T-helper 17 cell (primary cell): ENCODE measurements at regions not wholly inside any gene's neighbourhood (a gene's known extent, or its start where the extent isn't known, plus 50 kb on each side); places are given as distances from the start of the nearest gene placed in this dataset.
"Not testable (repeated sequence)": the region's sequence is repeated elsewhere in the genome, so short reads cannot be mapped to it uniquely, and the experiment has no call there.

Source experiments
- ATAC-seq: fragments of 150-1000 bp; cut with Tn5 transposase; 2 replicates; pipeline ENCODE4 v1.10.0; 2021; ENCODE audit warnings: mild to moderate bottlenecking, moderate library complexity
- DNase-seq, 3 donors: peaks; one replicate each; pipeline versions ENCODE4 v3.0.0 to v3.0.0-alpha.2; 2020 to 2021
- H3K9me3 ChIP-seq: one replicate; pipeline ENCODE4 v1.7.0; 2013; ENCODE audit warnings: low read length, mild to moderate bottlenecking; ENCODE audit not compliant: control insufficient read depth, poor library complexity, severe bottlenecking
- H3K27ac Mint-ChIP-seq: one replicate; pipeline ENCODE4 v1.8.0; 2022; ENCODE audit warnings: mild to moderate bottlenecking, moderate library complexity, mixed read lengths
- H3K27me3 Mint-ChIP-seq: one replicate; pipeline ENCODE4 v1.8.0; 2022; ENCODE audit warnings: mixed read lengths
- H3K36me3 Mint-ChIP-seq: one replicate; pipeline ENCODE4 v1.8.0; 2022; ENCODE audit warnings: low read depth, mixed read lengths
- H3K4me1 Mint-ChIP-seq: one replicate; pipeline ENCODE4 v1.8.0; 2022; ENCODE audit warnings: mild to moderate bottlenecking, mixed read lengths
- H3K4me3 Mint-ChIP-seq: one replicate; pipeline ENCODE4 v1.8.0; 2022; ENCODE audit warnings: mild to moderate bottlenecking, moderate library complexity, mixed read lengths

DNA sequence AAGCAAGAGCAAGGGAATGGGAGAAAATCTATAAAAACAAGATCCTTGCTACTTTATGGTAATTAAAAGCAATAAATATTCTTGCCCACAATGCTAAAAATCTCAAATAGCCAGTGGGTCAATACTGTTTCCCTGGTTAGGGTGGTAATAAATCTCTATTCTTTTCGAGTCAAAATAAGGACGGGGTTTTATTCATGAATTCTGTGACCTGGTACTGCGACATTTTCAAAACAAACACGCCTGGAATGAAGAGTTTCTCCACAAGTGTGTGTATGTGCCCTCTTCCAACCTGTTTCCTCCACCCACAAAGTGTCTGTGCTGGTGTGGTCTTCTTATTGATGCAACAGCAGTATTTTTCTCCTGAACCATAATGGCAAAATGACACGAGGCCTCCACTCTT lies 358.8 kb upstream of the BRINP1 start:
- Mint-ChIP-seq H3K4me1 (no peaks in the 10 kb centered on the region), H3K27ac (no peak overlapping the region), H3K36me3 (no peaks in the 10 kb centered on the region), H3K4me3 (no peak overlapping the region), H3K27me3 (no peaks in the 10 kb centered on the region)
- ATAC-seq (no peak), DNase-seq (no peak)
- H3K9me3 ChIP-seq: no peaks in the 10 kb centered on the region

GRCh38 chr9:119726035-119726434 lies 356.8 kb upstream of the BRINP1 start:
- ATAC-seq: no peak
- no peaks in the 10 kb centered on the region for H3K9me3 ChIP-seq
- no peaks in the 10 kb centered on the region for H3K27me3 Mint-ChIP-seq
- H3K4me1 Mint-ChIP-seq: no peaks in the 10 kb centered on the region
- H3K4me3 Mint-ChIP-seq: no peak overlapping the region
- no peaks in the 10 kb centered on the region for H3K36me3 Mint-ChIP-seq
- H3K27ac Mint-ChIP-seq: no peak overlapping the region
- DNase-seq: no peak

DNA sequence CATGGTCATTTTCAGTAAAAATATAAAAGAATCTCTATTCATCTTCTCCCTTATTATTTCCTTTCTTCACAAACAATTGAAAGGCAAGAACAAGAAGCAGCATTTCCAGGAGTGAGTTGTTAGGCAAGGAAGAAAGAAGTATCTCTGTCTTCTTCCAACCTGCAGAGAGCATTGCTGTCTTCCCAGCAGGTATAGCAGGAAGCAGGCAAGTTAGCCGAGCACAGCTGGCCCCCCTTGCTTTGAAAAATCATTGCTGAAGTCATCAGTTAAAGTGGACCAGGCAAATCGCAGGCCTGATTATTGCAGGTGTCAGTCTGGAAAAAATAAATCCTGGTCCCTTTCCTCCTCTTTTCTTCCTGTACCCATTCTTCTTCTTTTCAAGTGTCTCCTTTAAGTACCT lies 353.1 kb upstream of the BRINP1 start:
- H3K4me1 Mint-ChIP-seq: no peaks in the 10 kb centered on the region
- H3K4me3 Mint-ChIP-seq: no peak overlapping the region
- H3K9me3 ChIP-seq: no peaks in the 10 kb centered on the region
- ATAC-seq (no peak), DNase-seq (no peak)
- H3K27me3 Mint-ChIP-seq: no peaks in the 10 kb centered on the region
- H3K27ac Mint-ChIP-seq: no peak overlapping the region
- H3K36me3 Mint-ChIP-seq: no peaks in the 10 kb centered on the region

GRCh38 chr9:119712325-119712724 lies 343.1 kb upstream of the BRINP1 start:
- H3K4me1 Mint-ChIP-seq: no peaks in the 10 kb centered on the region
- no peaks in the 10 kb centered on the region for H3K9me3 ChIP-seq
- no peak overlapping the region for H3K4me3 Mint-ChIP-seq
- no peaks in the 10 kb centered on the region for H3K36me3 Mint-ChIP-seq
- H3K27me3 Mint-ChIP-seq: no peaks in the 10 kb centered on the region
- no peak overlapping the region for H3K27ac Mint-ChIP-seq
- ATAC-seq: no peak
- no peak for DNase-seq

GRCh38 chr9:119709431-119709830 lies 340.2 kb upstream of the BRINP1 start:
- Mint-ChIP-seq H3K4me3 (no peak overlapping the region), H3K27me3 (no peaks in the 10 kb centered on the region), H3K27ac (no peak overlapping the region), H3K4me1 (no peaks in the 10 kb centered on the region), H3K36me3 (no peaks in the 10 kb centered on the region)
- no peak for DNase-seq
- ATAC-seq: no peak
- H3K9me3 ChIP-seq: no peaks in the 10 kb centered on the region

GRCh38 chr9:119707228-119707845 lies 338.1 kb upstream of the BRINP1 start:
- no peak overlapping the region for H3K27ac Mint-ChIP-seq
- H3K36me3 Mint-ChIP-seq: no peaks in the 10 kb centered on the region
- DNase-seq (no peak), ATAC-seq (no peak)
- H3K9me3 ChIP-seq: no peaks in the 10 kb centered on the region
- H3K4me1 Mint-ChIP-seq: no peaks in the 10 kb centered on the region
- H3K27me3 Mint-ChIP-seq: no peaks in the 10 kb centered on the region
- no peak overlapping the region for H3K4me3 Mint-ChIP-seq

GRCh38 chr9:119701651-119702050 lies 332.4 kb upstream of the BRINP1 start:
- no peaks in the 10 kb centered on the region for H3K9me3 ChIP-seq
- Mint-ChIP-seq H3K27me3 (no peaks in the 10 kb centered on the region), H3K4me3 (no peak overlapping the region), H3K36me3 (no peaks in the 10 kb centered on the region), H3K27ac (no peak overlapping the region), H3K4me1 (no peaks in the 10 kb centered on the region)
- DNase-seq (no peak), ATAC-seq (no peak)

- DNase-seq: no peak
- Mint-ChIP-seq H3K36me3 (no peaks in the 10 kb centered on the region), H3K4me1 (no peaks in the 10 kb centered on the region), H3K4me3 (no peak overlapping the region), H3K27me3 (no peaks in the 10 kb centered on the region), H3K27ac (no peak overlapping the region)
- H3K9me3 ChIP-seq: no peaks in the 10 kb centered on the region
- no peak for ATAC-seq
Measured at GRCh38 chr9:119698535-119698934, 329.3 kb upstream of the BRINP1 start.

- DNase-seq (no peak), ATAC-seq (no peak)
- H3K27ac Mint-ChIP-seq: no peak overlapping the region
- H3K9me3 ChIP-seq: no peaks in the 10 kb centered on the region
- H3K36me3 Mint-ChIP-seq: no peaks in the 10 kb centered on the region
- no peaks in the 10 kb centered on the region for H3K27me3 Mint-ChIP-seq
- H3K4me3 Mint-ChIP-seq: no peak overlapping the region
- no peaks in the 10 kb centered on the region for H3K4me1 Mint-ChIP-seq
Measured at GRCh38 chr9:119697996-119698395, 328.8 kb upstream of the BRINP1 start.

GRCh38 chr9:119689879-119690278 lies 320.6 kb upstream of the BRINP1 start:
- Mint-ChIP-seq H3K36me3 (peaks cover 2% of the 10 kb centered on the region), H3K4me1 (no peaks in the 10 kb centered on the region), H3K27me3 (no peaks in the 10 kb centered on the region), H3K27ac (no peak overlapping the region), H3K4me3 (no peak overlapping the region)
- ATAC-seq: no peak
- H3K9me3 ChIP-seq: no peaks in the 10 kb centered on the region
- DNase-seq: no peak

DNA sequence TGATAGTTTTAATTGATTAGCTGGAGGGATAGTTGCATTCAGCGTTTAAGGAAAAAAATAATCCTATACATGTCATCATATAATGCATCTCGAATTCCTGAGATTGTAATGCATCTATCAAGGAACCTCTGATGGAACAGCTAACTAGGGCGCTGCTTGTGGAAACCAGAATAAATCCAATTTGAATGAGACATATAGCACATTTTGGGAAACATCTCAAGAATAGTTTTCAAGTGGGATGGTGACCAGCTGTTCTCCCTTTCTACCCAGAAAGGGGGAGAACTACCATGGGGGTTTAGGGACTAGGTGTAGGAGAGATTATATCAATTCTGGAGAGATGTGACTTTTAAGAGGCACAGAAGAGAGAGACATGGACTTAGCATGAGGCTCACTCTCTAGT lies 319.3 kb upstream of the BRINP1 start:
- no peak overlapping the region for H3K27ac Mint-ChIP-seq
- peaks cover 2% of the 10 kb centered on the region for H3K36me3 Mint-ChIP-seq
- no peak overlapping the region for H3K4me3 Mint-ChIP-seq
- no peaks in the 10 kb centered on the region for H3K27me3 Mint-ChIP-seq
- no peak for DNase-seq
- no peaks in the 10 kb centered on the region for H3K9me3 ChIP-seq
- H3K4me1 Mint-ChIP-seq: no peaks in the 10 kb centered on the region
- no peak for ATAC-seq

DNA sequence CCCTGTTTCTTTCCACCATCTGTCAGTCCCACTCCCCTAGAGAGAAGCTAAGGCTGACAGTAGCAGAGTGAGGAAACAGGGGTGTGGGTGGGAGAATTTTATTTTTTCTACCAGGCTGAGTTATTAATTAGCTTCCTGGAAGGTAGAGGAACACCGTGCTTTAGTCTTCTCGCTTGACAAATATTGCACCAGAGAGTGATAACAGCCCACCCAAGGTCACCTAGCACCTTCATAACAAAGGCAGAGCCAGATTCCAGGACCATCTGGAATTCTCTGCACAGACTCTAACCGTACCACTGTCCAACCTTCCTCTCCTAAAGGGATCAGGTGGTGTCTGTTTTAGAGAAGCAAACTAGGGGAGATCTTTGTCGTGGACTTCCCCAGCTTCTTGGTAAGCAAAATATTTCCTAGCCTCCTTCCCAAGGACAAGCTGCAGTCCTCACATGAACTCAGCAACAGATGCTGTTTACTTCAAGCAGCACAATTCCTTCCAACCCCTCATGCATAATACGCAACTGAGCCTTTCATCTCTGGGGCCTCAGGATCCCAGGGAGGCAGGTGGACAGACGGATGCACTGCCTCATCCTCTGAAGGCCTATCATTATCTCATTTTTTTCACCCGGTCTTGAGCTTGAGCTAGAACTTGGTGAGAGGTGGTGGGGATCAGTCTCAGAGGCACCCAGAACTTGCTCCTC lies 308.7 kb upstream of the BRINP1 start:
- ATAC-seq: no peak
- H3K27ac Mint-ChIP-seq: no peak overlapping the region
- H3K27me3 Mint-ChIP-seq: no peaks in the 10 kb centered on the region

GRCh38 chr9:119675951-119676350 lies 306.7 kb upstream of the BRINP1 start:
- DNase-seq (no peak), ATAC-seq (no peak)
- Mint-ChIP-seq H3K27ac (no peak overlapping the region), H3K36me3 (no peaks in the 10 kb centered on the region), H3K27me3 (no peaks in the 10 kb centered on the region), H3K4me3 (no peak overlapping the region), H3K4me1 (no peaks in the 10 kb centered on the region)
- no peaks in the 10 kb centered on the region for H3K9me3 ChIP-seq

More for the DNA sequence above, 308.7 kb upstream of the BRINP1 start:
- H3K4me3 Mint-ChIP-seq: no peak overlapping the region
- no peaks in the 10 kb centered on the region for H3K4me1 Mint-ChIP-seq
- no peaks in the 10 kb centered on the region for H3K9me3 ChIP-seq
- H3K36me3 Mint-ChIP-seq: no peaks in the 10 kb centered on the region
- no peak for DNase-seq

GRCh38 chr9:119672763-119673162 lies 303.5 kb upstream of the BRINP1 start:
- H3K4me1 Mint-ChIP-seq, H3K27ac Mint-ChIP-seq, DNase-seq, ATAC-seq, H3K4me3 Mint-ChIP-seq, H3K36me3 Mint-ChIP-seq, H3K27me3 Mint-ChIP-seq, H3K9me3 ChIP-seq: not testable (repeated sequence)
